HG03432 (cell line): ENCODE measurements at regions not wholly inside any gene's neighbourhood (a gene's known extent, or its start where the extent isn't known, plus 50 kb on each side); places are given as distances from the start of the nearest gene placed in this dataset.
"Not testable (repeated sequence)": the region's sequence is repeated elsewhere in the genome, so short reads cannot be mapped to it uniquely, and the experiment has no call there.

ENCODE experiments used
- ATAC-seq: cut with Tn5 transposase; IDR thresholded peaks from one replicate; pipeline ENCODE4 v1.9.1; 2021; ENCODE audit warnings: mild to moderate bottlenecking, moderate library complexity; ENCODE audit not compliant: unreplicated experiment

DNA sequence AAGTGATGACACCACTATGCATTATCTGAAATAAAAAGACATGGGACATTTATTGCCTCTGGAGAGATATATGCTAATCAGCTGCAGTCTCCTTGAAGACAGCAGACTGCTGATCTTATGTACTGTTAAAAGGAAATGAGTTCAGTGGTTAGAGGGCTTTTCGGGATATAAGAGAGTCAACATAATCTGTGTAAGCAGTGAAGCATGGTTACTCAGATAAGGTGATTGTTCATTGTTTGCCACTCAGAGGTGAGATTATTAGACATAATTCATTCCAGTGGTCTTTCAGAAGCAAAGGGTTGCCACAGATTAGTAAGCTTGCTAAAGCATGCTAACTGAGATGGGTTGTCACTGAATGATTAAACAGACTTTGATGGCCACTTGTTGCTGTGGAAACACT, 1450.7 kb upstream of the ADGRB3 start:
- ATAC-seq: no peak

DNA sequence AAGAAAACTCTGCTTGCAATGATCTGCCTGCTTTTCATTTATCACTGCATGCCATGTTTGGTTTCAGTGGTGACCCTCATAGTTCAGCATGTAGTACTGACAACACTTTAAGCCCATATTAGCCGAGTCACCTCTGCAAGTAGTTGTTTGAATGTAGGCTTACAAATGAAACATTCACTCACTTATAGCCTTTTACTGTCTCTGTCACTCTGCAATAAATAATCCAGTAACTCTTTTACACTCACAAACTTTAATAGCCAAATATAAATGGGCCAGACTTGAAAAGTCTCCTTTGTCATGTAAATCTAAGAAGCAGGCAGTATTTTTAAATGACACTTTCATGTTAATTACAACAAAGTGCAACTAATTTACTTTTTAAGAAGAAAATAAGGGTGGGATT, 1460.0 kb upstream of the ADGRB3 start:
- ATAC-seq: no peak

DNA sequence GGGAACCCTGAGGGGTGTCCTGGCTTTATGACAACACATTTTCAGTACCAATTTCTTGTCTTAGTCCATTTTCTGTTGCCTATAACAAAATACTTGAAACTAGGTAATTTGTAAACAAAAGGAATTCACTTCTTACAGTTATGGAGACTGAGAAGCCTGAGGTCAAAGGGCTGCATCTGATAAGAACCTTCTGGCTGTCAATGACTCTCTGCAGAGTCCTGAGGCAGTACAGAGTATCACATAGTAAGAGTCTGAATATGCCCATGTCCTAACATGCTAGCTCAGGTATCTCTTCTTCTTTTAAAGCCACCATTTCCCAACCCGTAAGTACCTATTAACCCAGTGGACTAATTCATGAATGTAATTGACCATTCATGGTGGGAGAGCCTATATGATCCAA, 1458.6 kb upstream of the EYS start:
- ATAC-seq: no peak

DNA sequence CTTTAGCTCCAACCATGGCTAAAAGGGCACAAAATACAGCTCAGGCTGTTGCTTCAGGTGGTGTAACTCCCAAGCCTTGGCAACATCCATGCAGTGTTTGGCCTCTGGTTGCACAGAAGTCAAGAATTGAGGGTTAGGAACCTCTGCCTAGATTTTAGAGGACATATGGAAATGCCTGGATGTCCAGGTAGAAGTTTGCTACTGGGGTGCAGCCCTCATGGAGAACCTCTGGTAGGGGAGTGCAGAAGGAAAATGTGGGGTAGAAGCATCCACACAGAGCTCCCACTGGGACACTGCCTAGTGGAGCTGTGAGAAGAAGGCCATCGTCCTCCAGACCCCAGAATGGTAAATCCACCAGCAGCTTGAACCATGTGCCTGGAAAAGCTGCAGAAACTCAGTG, 1453.8 kb upstream of the EYS start:
- no peak for ATAC-seq

DNA sequence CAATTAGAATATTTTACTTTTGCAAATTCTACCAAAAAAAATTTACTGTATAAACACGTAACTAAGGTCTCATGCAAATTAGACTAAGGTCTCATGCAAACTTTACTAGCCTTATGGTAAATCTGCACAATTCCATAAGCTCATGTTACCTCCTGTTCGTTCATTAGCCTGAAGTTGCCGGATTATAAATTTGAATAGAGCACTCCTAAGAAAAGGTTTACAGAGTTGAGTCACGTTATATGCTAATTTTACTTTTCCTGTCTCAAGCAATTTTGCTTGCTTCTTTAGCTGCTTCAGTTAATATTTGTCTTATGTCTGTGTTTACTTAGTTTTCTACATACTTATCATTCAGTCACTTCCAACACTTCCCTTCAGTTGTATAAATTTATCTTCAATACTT, 1434.0 kb upstream of the EYS start:
- no peak for ATAC-seq

DNA sequence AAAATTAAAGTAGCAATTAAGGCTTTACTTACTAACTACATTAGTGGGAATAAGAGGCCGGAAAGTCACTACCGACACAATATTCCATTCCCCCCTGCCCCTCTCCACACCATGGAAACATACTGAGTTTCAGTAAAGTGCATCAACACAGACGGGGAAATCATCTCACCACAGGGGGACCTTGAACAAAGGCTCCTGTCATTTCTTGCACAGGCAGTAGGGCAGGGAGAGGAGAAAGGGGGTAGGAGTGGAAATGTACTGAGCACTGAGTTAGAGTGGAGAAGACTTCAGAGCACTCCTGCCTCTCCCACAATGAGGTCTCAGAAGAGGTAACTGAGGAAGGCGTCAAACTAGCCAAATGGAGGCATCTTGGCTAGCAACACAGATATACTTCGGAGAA, 1426.9 kb upstream of the EYS start:
- no peak for ATAC-seq

DNA sequence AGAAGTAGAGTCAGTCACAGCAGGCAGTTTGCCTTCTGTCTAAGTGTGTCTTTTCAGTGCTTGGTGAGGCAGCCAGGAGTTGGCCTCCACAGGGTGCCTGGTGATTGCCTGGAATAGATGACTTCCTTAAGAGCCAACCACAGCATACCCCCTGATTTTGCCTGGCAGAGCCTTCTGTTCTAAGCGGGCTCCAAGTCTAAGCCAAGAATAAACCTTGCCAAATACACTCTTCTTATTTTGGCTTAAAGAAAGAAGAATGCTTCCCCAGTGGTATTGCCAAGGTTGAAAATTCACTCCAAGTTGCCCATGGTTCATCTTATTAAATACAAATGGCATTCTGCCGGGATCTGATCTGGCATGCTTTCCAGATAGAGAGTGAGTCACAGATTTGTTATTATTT, 1424.8 kb upstream of the EYS start:
- no peak for ATAC-seq

DNA sequence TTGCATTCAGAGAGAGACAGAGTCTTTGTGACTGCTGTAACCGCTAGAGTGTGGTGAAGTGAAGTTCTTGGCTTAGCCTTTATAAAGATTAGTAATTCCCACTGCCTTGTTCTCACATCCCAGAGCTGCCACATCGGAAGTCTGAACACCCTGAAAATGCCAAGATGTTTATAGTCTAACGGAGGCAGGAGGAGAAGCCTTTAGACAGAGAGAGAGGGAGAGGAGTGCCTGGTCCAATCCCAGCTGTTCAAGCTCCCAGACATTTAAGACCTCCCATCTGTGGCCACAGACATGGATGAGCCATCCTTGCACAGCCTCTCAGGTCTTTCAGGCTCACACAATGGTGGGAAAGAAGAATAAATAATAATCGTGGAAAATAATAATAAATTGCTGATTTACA, 1422.8 kb upstream of the EYS start:
- no peak for ATAC-seq

DNA sequence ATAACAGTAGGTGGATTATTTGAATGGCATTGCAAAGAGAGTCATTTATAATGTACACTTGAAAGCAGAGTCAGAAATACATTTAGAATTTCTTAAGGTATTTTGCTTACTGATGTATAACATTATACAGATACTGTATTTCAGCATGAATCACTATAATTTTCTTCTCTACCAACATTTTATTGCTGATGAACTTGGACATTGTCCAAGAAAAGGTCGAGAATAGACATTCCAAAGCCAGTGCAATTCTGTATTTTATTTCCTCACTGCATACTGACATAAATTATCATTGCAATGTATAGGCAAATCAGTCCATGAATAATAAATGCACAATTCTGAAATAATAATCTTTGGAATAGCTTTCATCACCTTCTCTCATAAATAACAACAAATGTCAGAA, 1420.0 kb upstream of the EYS start:
- no peak for ATAC-seq

DNA sequence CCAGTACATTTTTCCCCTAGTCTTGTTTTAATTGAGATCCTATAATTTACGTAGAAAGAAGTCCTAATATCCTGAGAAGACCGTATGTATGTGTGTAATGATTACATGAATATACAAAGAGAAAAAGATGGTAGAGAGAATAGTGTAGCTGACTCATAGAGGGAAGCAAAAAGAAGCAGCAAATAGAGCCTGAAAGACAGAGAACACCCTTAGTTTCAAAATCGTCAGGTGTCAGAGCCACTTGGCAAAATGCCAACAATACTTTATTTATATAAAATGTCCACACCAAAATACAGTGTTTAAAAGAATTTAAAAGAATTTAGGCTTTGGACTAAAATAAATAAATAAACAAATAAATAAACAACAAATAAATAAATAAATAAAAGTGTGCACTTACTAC, 1414.1 kb upstream of the EYS start:
- no peak for ATAC-seq

DNA sequence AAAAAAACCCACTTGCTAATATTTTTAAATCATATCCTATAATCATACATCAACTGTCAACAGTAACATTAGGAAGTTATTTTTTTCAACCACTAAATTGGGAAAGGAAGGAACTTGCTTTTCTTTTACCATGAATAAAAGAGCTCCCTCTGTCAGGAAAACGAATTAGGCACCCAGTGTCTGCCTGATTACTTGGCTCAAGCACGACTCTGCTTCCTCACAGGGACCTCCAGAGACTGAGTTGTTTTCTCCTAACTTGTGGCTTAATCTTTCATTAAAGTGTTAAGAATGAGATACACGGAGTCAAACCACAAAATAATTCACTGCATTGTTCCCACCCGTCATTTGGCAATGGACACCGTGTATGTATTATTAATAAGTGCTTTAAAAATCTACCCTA, 1405.1 kb upstream of the EYS start:
- no peak for ATAC-seq

DNA sequence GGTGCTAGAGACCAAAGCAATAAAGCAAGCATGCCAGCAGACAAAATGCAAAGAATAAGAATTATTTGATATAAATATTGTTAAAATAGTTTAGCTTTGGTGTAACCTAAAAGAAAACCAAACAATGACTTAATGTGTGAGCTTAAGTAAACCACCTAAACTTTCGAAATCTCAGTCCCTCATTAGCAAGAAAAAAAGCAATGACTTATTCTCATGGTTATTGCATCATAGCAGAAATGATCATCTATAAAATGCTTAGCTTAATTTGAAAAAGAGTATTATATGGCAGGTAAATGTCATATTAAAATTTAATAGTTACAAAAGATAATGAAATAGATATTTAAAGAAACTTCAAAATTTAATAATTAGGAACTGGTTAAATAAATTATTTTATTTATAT, 1395.7 kb upstream of the EYS start:
- no peak for ATAC-seq

DNA sequence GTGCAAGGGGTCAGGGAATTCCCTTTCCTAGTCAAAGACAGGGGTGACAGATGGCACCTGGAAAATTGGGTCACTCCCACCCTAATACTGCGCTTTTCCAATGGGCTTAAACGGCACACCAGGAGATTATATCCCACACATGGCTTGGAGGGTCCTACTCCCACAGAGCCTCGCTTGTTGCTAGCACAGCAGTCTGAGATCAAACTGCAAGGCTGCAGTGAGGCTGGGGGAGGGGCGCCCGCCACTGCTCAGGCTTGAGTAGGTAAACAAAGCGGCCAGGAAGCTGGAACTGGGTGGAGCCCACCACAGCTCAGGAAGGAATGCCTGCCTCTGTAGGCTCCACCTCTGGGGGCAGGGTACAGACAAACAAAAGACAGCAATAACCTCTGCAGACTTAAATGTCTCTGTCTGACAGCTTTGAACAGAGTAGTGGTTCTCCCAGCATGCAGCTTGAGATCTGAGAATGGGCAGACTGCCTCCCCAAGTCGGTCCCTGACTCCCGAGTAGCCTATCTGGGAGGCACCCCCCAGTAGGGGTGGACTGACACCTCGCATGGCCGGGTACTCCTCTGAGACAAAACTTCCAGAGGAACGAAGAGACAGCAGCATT, 1388.7 kb upstream of the EYS start:
- ATAC-seq: not testable (repeated sequence)

DNA sequence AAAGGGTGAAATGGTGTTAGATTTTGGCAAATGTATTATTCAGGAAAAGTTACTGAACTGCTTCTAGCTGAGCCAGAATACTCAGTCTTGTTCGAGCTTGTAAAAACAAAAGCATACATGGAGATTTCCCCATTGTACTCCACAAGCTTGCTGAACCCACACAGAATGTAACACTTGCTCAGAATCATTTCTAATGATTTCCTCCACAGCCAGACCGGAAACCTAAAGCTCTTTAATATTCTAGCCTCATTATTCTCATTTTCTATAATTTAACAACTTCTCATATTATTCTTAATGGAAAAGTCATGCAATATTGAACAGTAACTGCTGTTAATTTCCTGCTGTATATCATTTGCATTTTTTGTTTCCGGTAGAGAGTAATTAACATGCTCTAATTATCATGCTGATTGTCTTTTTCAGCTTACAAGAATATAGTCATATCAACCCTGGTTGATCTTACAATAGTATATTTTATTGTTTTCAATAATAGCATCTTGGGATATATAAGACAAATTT, 1387.5 kb upstream of the EYS start:
- ATAC-seq: no peak

DNA sequence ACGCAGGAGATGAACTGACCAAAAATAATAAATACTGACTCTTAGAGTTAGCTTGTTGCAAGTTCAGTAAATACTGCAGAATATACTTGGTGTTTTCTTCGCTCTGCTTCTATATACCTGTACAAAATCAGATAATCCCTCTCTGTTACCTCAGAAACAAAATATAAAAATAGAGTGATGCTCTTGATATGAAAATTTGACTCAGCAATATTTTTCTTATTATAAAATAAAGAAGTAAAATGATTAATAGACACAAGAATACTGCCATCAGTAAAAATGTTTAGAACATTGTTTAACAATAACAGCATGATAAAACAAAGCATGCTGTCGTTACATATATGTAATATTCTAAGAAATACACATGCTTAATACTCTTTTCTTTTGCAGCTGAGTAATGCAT, 1366.9 kb upstream of the EYS start:
- no peak for ATAC-seq

DNA sequence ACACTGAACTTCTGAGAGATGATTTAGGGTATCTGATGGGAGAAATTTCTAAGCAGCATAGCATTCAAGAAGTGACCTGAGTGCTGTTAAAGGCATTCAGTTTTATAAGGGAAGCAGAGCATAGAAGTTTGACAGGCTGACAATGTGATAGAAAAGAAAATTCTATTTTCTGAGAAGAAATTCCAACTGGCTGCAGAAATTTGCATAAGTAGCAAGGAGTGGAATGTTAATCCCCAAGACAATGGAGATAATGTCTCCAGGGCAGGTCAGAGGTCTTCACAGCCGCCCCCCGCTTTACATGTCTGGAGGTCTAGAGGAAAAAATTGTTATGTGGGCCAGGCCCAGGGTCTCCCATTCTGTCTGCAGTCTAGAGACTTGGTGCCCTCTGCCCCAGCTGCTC, 1361.8 kb upstream of the EYS start:
- ATAC-seq: no peak

DNA sequence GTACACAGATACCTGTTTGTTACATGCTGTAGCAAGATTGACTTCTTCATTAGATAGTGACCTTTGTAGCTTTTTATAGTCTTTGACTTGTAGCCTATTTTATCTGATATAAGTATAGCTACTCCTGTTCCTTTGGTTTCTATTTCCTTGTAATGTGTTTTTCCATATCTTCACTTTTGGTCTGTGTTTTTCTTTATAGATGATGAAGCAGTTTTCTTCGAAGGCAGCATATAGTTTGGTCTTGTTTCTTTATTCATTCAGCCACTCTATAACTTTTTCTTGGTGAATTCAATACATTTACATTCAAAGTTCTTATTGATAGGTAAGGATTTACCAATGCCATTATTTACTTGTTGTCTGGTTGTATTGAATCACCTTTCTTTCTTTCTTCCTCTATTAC, 1357.3 kb upstream of the EYS start:
- ATAC-seq: no peak

DNA sequence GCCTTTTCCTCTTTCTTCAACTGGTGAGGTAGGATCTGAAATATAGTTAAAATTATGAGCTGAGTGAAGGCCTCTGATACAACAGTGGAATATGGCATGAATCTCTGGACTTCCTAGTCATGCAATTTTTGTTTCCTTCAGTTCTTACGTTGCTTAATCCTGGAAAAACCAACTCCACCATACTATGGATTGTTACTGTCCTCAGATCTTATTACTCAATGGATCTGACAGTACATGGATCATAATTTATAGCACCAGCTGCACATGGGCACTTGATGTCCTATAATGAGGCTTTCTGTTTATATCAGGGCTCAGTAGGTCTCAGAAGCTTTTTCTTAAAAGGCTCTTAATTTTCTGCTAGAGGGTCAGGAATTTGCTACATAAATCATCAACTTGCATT, 1341.0 kb upstream of the EYS start:
- no peak for ATAC-seq

DNA sequence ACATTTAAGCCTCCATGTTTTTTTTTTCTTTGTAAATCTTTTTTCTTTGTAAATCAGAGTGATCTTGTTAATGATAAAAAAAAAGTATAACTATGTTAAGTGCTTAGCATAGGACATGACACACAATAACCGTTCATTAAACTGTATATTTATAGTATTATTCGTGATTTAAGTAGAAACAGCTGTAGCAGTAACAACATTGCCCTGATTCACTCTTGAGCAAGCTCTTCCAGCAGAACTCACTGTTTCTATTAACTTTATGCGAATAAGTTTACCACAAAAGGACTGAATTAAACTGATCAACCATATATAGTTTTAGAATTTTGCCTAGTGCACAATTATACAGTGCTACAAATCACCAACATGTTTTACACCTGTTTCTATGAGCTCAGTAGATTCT, 1338.0 kb upstream of the EYS start:
- no peak for ATAC-seq

DNA sequence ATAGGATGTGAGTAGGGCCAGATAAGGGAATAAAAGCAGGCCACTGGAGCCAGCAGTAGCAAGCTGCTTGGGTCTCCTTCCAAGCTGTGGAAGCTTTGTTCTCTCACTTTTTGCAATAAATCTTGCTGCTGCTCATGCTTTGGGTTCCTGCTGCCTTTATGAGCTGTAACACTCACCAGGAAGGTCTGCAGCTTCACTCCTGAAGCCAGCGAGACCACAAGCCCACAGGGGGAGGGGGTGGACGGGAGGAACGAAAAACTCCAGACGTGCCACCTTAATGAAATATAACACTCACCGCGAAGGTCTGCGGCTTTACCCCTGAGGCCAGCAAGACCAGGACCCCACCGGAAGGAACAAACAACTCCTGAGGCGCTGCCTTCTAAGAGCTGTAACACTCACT, 1324.4 kb upstream of the EYS start:
- no peak for ATAC-seq

DNA sequence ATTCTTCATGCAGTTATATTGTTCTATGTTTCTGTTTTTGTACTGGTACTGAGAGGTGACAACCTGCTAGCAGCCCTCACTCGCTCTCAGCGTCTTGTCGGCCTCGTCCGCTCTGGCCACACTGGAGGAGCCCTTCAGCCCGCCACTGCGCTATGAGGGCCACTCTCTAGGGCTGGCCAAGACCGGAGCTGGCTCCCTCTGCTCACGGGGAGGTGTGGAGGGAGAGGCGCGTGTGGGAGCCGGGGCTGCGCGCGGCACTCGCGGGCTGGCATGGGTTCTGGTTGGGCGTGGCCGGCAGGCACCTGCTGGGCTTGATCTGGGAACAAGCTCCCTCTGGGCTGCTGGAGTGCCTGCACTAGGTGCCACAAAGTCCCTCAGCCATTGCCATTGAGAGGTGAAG, 1323.8 kb upstream of the EYS start:
- ATAC-seq: no peak

DNA sequence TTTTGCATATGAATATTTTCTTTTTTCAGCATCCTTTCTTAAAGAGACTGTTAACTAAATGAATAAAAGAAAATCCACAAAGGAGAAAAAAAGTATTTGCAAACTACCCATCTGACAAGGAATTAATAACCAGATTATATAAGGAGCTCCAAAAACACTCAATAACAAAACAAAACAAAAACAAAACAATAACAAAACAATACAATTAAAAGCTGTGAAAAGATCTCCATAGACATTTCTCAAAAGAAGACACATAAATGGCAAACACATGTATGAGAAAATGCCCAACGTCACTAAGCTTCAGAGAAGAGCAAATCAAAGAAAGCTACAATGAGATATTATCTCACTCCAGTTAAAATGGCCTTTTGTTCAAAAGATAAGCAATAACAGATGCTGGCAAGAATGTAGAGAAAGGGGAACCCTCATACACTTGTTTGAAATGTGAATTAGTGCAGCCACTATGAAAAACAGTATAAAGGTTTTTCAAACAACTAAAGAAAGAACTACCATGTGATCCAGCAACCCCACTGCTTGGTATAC, 1310.0 kb upstream of the EYS start:
- ATAC-seq: no peak

DNA sequence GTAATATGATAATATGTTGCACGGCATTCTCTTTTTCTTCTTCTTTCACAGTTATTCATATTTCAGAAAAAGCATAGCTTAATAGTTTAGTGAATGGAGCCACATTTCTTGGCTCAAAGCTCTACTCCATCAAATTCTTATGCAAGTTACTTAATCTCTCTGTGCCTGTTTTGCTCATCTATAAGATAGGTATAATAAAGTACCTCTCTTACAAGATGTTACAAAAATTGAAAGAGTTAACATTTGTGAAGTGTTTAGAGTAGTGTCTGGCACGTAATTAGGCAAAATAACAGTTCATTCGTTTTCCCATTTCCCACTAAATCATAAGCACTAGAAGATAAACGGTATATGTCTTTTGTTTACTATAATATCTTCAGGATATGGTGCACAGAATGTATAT, 1304.4 kb upstream of the EYS start:
- ATAC-seq: no peak
